GM12892 (cell line): ENCODE measurements at regions not wholly inside any gene's neighbourhood (a gene's known extent, or its start where the extent isn't known, plus 50 kb on each side); places are given as distances from the start of the nearest gene placed in this dataset.

ENCODE experiments used
- POLR2AphosphoS5 ChIP-seq: IDR thresholded peaks from 2 replicates; pipeline ENCODE4 v1.6.1; 2011; ENCODE audit warnings: low read depth, low read length, control low read depth
- TAF1 ChIP-seq: IDR thresholded peaks from 2 replicates; pipeline ENCODE4 v1.6.1; 2011; ENCODE audit warnings: low read depth, mild to moderate bottlenecking, control low read depth, low read length, borderline replicate concordance

DNA sequence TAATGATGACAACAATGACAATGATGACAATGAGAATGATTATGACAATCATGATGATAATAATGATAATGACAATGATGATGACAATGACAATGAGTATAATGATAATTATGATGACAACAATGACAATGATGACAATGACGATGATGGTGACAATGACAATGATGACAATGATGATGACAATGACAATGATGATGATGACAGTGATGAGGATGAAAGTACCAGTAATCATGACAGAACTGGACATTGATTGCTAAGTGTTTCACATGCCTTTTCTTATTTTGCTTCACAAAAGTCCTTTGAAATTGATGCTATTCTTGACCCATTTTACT, 1106.0 kb upstream of the AUTS2 start:
- TF ChIP-seq POLR2AphosphoS5 (no peak), TAF1 (no peak)
